MM.1S (cell line): ENCODE measurements at regions not wholly inside any gene's neighbourhood (a gene's known extent, or its start where the extent isn't known, plus 50 kb on each side); places are given as distances from the start of the nearest gene placed in this dataset.

Source experiments
- DNase-seq: peaks from one replicate; pipeline ENCODE4 v3.0.0-alpha.2; 2015
- H2AFZ ChIP-seq: fragments of 300-600 bp; sonication (generic); 2 replicates; pipeline ENCODE4 v1.6.0; 2016; ENCODE audit warnings: antibody characterized with exemption, low read length
- H3F3A ChIP-seq: fragments of 300-600 bp; sonication (generic); 2 replicates; pipeline ENCODE4 v1.6.1; 2016; ENCODE audit warnings: mild to moderate bottlenecking, antibody characterized with exemption, low read length, moderate library complexity, mixed read lengths; ENCODE audit not compliant: insufficient read depth
- H3K27ac ChIP-seq: fragments of 300-600 bp; sonication (generic); 2 replicates; pipeline ENCODE4 v1.5.1; 2016; ENCODE audit warnings: mild to moderate bottlenecking, low read length
- H3K27me3 ChIP-seq: fragments of 300-600 bp; sonication (generic); replicated peaks from 2 replicates; pipeline ENCODE4 v1.6.0; 2016; ENCODE audit warnings: low read length; ENCODE audit not compliant: insufficient read depth
- H3K36me3 ChIP-seq: fragments of 300-600 bp; sonication (generic); replicated peaks from 2 replicates; pipeline ENCODE4 v1.6.1; 2016; ENCODE audit warnings: mild to moderate bottlenecking, low read length, mixed read lengths; ENCODE audit not compliant: insufficient read depth
- H3K4me1 ChIP-seq: fragments of 300-600 bp; sonication (generic); 2 replicates; pipeline ENCODE4 v1.6.1; 2016; ENCODE audit warnings: low read length, mixed read lengths
- H3K4me2 ChIP-seq: fragments of 300-600 bp; sonication (generic); 2 replicates; pipeline ENCODE4 v1.6.0; 2016; ENCODE audit warnings: low read depth, low read length
- H3K4me3 ChIP-seq: fragments of 300-600 bp; sonication (generic); 2 replicates; pipeline ENCODE4 v1.5.1; 2016; ENCODE audit warnings: low read length, mixed read lengths
- H3K79me2 ChIP-seq: fragments of 300-600 bp; sonication (generic); 2 replicates; pipeline ENCODE4 v1.6.1; 2016; ENCODE audit warnings: mixed run types, low read length, mixed read lengths
- H3K9ac ChIP-seq: fragments of 300-600 bp; sonication (generic); 2 replicates; pipeline ENCODE4 v1.6.1; 2016; ENCODE audit warnings: low read length, mixed read lengths
- H3K9me2 ChIP-seq: fragments of 300-600 bp; sonication (generic); replicated peaks from 2 replicates; pipeline ENCODE4 v1.6.1; 2016; ENCODE audit warnings: mild to moderate bottlenecking, low read length, mixed read lengths; ENCODE audit not compliant: insufficient read depth
- H3K9me3 ChIP-seq: fragments of 300-600 bp; sonication (generic); replicated peaks from 2 replicates; pipeline ENCODE4 v1.6.1; 2016; ENCODE audit warnings: mild to moderate bottlenecking, low read length, mixed read lengths; ENCODE audit not compliant: insufficient read depth
- H4K20me1 ChIP-seq: fragments of 300-600 bp; sonication (generic); 2 replicates; pipeline ENCODE4 v1.6.1; 2016; ENCODE audit warnings: mild to moderate bottlenecking, low read length, moderate library complexity, mixed read lengths; ENCODE audit not compliant: insufficient read depth
- EZH2 ChIP-seq: fragments of 300-600 bp; sonication (generic); optimal IDR thresholded peaks from 2 replicates; pipeline ENCODE3; 2017; ENCODE audit warnings: low read depth, mild to moderate bottlenecking, antibody characterized with exemption, low read length, mixed read lengths
- EZH2phosphoT487 ChIP-seq: fragments of 300-600 bp; sonication (generic); IDR thresholded peaks from 2 replicates; pipeline ENCODE4 v1.6.1; 2018; ENCODE audit warnings: antibody characterized with exemption, low read length
- TF ChIP-seq, protein P1 (sequence below): fragments of 300-600 bp; sonication (generic); IDR thresholded peaks from 2 replicates; pipeline ENCODE4 v1.5.1; 2016; ENCODE audit warnings: antibody characterized with exemption, low read length, mixed read lengths

DNA sequence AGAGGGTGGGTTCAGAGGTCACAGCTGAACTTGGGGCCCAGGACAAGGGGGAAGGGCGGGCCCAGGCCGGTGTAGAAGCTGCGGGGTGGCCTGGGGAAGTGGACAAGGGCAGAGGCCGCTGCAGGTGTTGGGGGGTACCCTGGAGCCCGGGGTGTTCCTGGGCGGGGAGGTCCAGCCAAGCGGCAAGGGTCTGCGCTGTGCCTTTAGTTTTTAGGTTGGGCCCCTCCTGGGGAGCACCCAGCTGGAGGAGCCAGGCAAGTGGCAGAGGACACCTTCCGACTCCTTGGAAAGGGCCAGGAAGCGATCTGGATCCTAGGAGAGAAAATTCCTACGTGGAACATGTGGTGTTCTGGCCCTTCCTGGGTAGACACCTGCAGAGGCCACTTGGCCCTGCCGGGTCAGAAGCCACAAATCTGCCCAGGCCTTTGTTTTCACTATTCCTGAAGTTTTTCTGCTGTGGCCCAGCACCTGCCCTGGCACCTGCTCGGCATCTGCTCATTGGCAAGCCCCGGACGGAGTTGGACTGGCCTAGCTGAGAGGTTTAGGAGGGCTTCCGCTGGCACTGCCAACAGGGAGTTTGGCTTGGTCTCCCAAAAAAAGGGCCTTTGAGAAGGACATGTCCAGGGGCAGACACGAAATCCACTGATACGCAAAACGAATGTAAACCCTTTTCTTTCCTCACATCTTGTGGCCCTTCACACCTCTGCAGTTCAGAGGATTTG, 61.1 kb downstream of the SMUG1 start:
- H3K79me2 ChIP-seq: no peaks in the 10 kb centered on the region
- H3K4me3 ChIP-seq: no peak overlapping the region
- H3K36me3 ChIP-seq: no peaks in the 10 kb centered on the region
- H3K9ac ChIP-seq: no peak overlapping the region
- TF ChIP-seq EZH2phosphoT487: no peak
- no peak for TF ChIP-seq EZH2
- TF ChIP-seq, protein P1, sequence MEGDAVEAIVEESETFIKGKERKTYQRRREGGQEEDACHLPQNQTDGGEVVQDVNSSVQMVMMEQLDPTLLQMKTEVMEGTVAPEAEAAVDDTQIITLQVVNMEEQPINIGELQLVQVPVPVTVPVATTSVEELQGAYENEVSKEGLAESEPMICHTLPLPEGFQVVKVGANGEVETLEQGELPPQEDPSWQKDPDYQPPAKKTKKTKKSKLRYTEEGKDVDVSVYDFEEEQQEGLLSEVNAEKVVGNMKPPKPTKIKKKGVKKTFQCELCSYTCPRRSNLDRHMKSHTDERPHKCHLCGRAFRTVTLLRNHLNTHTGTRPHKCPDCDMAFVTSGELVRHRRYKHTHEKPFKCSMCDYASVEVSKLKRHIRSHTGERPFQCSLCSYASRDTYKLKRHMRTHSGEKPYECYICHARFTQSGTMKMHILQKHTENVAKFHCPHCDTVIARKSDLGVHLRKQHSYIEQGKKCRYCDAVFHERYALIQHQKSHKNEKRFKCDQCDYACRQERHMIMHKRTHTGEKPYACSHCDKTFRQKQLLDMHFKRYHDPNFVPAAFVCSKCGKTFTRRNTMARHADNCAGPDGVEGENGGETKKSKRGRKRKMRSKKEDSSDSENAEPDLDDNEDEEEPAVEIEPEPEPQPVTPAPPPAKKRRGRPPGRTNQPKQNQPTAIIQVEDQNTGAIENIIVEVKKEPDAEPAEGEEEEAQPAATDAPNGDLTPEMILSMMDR: no peak
- no peak overlapping the region for H2AFZ ChIP-seq
- H3K4me2 ChIP-seq: no peak overlapping the region
- H3F3A ChIP-seq: no peaks in the 10 kb centered on the region
- no peak for DNase-seq
- H3K27ac ChIP-seq: no peak overlapping the region
- H3K4me1 ChIP-seq: no peaks in the 10 kb centered on the region
- H4K20me1 ChIP-seq: no peaks in the 10 kb centered on the region
- no peaks in the 10 kb centered on the region for H3K9me2 ChIP-seq
- H3K9me3 ChIP-seq: no peaks in the 10 kb centered on the region
- H3K27me3 ChIP-seq: peaks cover 29% of the 10 kb centered on the region

DNA sequence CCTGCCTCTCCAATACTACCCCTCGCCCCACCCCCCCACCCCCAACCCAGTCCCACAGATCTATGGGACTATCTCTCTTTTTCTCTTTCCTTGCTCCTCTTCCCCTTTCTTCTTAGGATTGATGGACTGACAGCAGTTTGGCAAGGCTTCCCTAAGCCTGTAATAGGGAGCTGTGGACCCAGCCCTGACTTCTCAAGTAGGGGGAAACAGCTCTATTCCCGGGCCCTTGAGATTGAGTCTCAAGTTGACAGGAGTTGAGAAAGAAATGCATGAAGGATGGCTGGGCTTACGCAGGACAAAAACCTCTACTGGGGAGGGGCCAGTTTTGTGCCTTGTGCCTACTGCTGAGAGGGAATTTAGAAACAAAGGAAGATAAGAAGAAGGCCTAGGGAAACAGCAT, 60.4 kb downstream of the SMUG1 start:
- H3F3A ChIP-seq: no peaks in the 10 kb centered on the region
- no peaks in the 10 kb centered on the region for H4K20me1 ChIP-seq
- no peaks in the 10 kb centered on the region for H3K79me2 ChIP-seq
- no peaks in the 10 kb centered on the region for H3K9me3 ChIP-seq
- H2AFZ ChIP-seq: no peak overlapping the region
- no peak for DNase-seq
- H3K27me3 ChIP-seq: peaks cover 29% of the 10 kb centered on the region
- no peaks in the 10 kb centered on the region for H3K36me3 ChIP-seq
- no peak overlapping the region for H3K4me3 ChIP-seq
- H3K9me2 ChIP-seq: no peaks in the 10 kb centered on the region
- H3K27ac ChIP-seq: no peak overlapping the region
- no peaks in the 10 kb centered on the region for H3K4me1 ChIP-seq
- no peak overlapping the region for H3K9ac ChIP-seq
- no peak for TF ChIP-seq EZH2
- no peak for TF ChIP-seq EZH2phosphoT487
- TF ChIP-seq, protein P1: no peak
- no peak overlapping the region for H3K4me2 ChIP-seq

DNA sequence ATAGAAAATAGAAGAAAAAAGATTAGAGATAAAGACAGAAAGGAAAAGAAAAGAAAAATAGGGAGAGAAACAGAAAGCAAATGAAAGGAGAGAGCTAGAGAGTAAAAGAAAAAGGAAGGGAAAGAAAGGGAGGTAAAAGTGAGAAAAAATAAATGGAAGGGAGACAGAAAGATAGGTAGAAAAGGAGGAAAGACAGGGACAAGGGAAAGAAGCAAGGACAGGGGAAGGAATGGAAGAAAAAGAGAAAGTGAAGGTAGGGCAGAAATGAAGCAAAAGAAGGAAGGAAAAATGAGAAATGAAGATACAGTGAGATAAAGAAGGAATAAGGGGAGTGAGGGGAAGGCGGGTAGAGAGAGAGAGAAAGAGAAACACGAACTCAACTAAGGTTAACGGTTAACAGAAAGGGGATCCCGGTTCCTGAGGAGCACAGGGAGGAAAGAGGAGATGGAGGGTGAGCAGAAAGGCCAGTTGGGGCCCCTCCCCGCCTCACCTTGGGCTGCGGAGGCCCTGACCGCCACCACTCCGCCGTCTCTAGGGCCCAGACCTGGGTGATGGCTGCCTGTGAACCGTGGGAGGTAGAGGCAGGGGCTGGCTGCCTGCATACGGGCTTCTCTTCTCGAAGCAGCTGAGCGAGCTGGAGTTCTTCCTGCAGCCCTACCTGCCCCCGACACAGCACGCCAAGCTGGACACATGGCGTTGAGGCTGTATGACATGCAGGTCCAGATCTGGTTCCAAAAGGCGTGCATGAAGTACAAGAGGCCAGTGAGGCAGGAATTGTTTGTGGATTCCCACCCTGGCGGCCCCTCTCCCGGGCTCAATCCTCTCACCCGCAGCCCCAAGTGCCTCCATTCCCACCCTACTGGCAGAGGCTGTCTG, 59.5 kb downstream of the SMUG1 start:
- H3K27ac ChIP-seq: no peak overlapping the region

More for the DNA sequence above, 59.5 kb downstream of the SMUG1 start:
- no peaks in the 10 kb centered on the region for H3F3A ChIP-seq
- H3K27me3 ChIP-seq: peaks cover 29% of the 10 kb centered on the region
- H3K9me3 ChIP-seq: no peaks in the 10 kb centered on the region
- no peak overlapping the region for H2AFZ ChIP-seq
- no peaks in the 10 kb centered on the region for H4K20me1 ChIP-seq
- no peaks in the 10 kb centered on the region for H3K4me1 ChIP-seq
- H3K4me3 ChIP-seq: no peak overlapping the region
- no peak overlapping the region for H3K9ac ChIP-seq
- TF ChIP-seq EZH2phosphoT487 (no peak), EZH2 (no peak)
- TF ChIP-seq, protein P1: no peak
- no peaks in the 10 kb centered on the region for H3K79me2 ChIP-seq
- no peaks in the 10 kb centered on the region for H3K9me2 ChIP-seq
- H3K36me3 ChIP-seq: no peaks in the 10 kb centered on the region
- no peak overlapping the region for H3K4me2 ChIP-seq
- no peak for DNase-seq
